SK-N-MC (cell line): ENCODE measurements at regions not wholly inside any gene's neighbourhood (a gene's known extent, or its start where the extent isn't known, plus 50 kb on each side); places are given as distances from the start of the nearest gene placed in this dataset.
A peak's percentile ranks its signal among the peaks of the same experiment; 100 is the strongest.

Experiments used
- EZH2 ChIP-seq: fragments of 200-600 bp; sonication (generic); IDR thresholded peaks from one replicate; pipeline ENCODE4 v1.6.1; 2017; ENCODE audit warnings: antibody characterized with exemption
- FOXP2 ChIP-seq: optimal IDR thresholded peaks from 2 replicates; pipeline ENCODE3; 2011; ENCODE audit warnings: mild to moderate bottlenecking, moderate library complexity; ENCODE audit not compliant: insufficient read depth; ENCODE audit errors: extremely low read length, control extremely low read depth
- POLR2AphosphoS5 ChIP-seq: IDR thresholded peaks from 2 replicates; pipeline ENCODE4 v1.6.1; 2012; ENCODE audit warnings: mild to moderate bottlenecking, low read depth, low read length, borderline replicate concordance

- TF ChIP-seq EZH2 (no peak), POLR2AphosphoS5 (peak; percentile 57; the same call in 1 of the 2 replicates), FOXP2 (peak; percentile 60)
Observed at GRCh38 chr9:86549401-86549811, 195.2 kb upstream of the TUT7 start.
